Spinal cord (tissue), 9 donors: ENCODE measurements at regions not wholly inside any gene's neighbourhood (a gene's known extent, or its start where the extent isn't known, plus 50 kb on each side); places are given as distances from the start of the nearest gene placed in this dataset.
A peak's percentile ranks its signal among the peaks of the same experiment; 100 is the strongest.

ENCODE experiments used
- DNase-seq, 6 donors: peaks; one replicate each; pipeline versions ENCODE4 v3.0.0 to v3.0.0-alpha.2; 2013 to 2015; ENCODE audit warnings: low spot score in 6 of 6, low read depth in 4 of 6
- H3K27ac ChIP-seq: one replicate; pipeline ENCODE4 v1.5.1; 2013; ENCODE audit warnings: low read depth, low read length, control low read depth
- H3K27me3 ChIP-seq: one replicate; pipeline ENCODE4 v1.6.1; 2013; ENCODE audit warnings: low read length; ENCODE audit not compliant: control insufficient read depth, insufficient read depth
- H3K36me3 ChIP-seq: one replicate; pipeline ENCODE4 v1.6.1; 2013; ENCODE audit warnings: low read length; ENCODE audit not compliant: control insufficient read depth, insufficient read depth
- H3K4me1 ChIP-seq: one replicate; pipeline ENCODE4 v1.6.1; 2013; ENCODE audit warnings: low read length; ENCODE audit not compliant: control insufficient read depth, insufficient read depth
- H3K4me3 ChIP-seq: one replicate; pipeline ENCODE4 v1.5.1; 2013; ENCODE audit warnings: low read depth, low read length, control low read depth
- H3K9me3 ChIP-seq: one replicate; pipeline ENCODE4 v1.6.1; 2013; ENCODE audit warnings: low read length; ENCODE audit not compliant: control insufficient read depth, insufficient read depth
- WGBS: methylation state at CpG from one replicate; pipeline ENCODE4 v1.1.5; 2013; ENCODE audit warnings: missing lambda C conversion rate; ENCODE audit not compliant: insufficient coverage; 5-methylcytosine and 5-hydroxymethylcytosine counted together
- donor health status: healthy.

GRCh38 chr2:220510668-220511067, 883.2 kb downstream of the SLC4A3 start:
- H3K36me3 ChIP-seq = no peaks in the 10 kb centered on the region
- DNase-seq = peak in 1 of 6 donors; percentile 32

GRCh38 chr2:220512419-220512818, 885.0 kb downstream of the SLC4A3 start:
- Histone ChIP-seq H3K4me3 (no peak overlapping the region), H3K9me3 (no peaks in the 10 kb centered on the region), H3K27ac (no peak overlapping the region), H3K36me3 (no peaks in the 10 kb centered on the region), H3K4me1 (no peaks in the 10 kb centered on the region), H3K27me3 (no peaks in the 10 kb centered on the region)
- no peak for DNase-seq
- no CpG with 5 or more reads among the region's 2 CpGs for WGBS

More at GRCh38 chr2:220510668-220511067, 883.2 kb downstream of the SLC4A3 start:
- no peaks in the 10 kb centered on the region for H3K9me3 ChIP-seq
- H3K4me1 ChIP-seq = no peaks in the 10 kb centered on the region
- H3K27ac ChIP-seq = no peak overlapping the region
- WGBS = 100% methylated on average over 1 of the region's 3 CpGs
- H3K4me3 ChIP-seq = no peak overlapping the region
- no peaks in the 10 kb centered on the region for H3K27me3 ChIP-seq

GRCh38 chr2:220513573-220514288, 886.3 kb downstream of the SLC4A3 start:
- H3K9me3 ChIP-seq = no peaks in the 10 kb centered on the region
- no peak overlapping the region for H3K4me3 ChIP-seq
- no peak overlapping the region for H3K27ac ChIP-seq
- no peaks in the 10 kb centered on the region for H3K36me3 ChIP-seq
- WGBS = no CpG with 5 or more reads among the region's 2 CpGs
- no peaks in the 10 kb centered on the region for H3K4me1 ChIP-seq
- H3K27me3 ChIP-seq = no peaks in the 10 kb centered on the region
- DNase-seq = no peak

- H3K27me3 ChIP-seq = no peaks in the 10 kb centered on the region
- DNase-seq = peak in 1 of 6 donors; percentile 49
- H3K27ac ChIP-seq = no peak overlapping the region
- H3K36me3 ChIP-seq = no peaks in the 10 kb centered on the region
- H3K4me1 ChIP-seq = no peaks in the 10 kb centered on the region
- no peaks in the 10 kb centered on the region for H3K9me3 ChIP-seq
- H3K4me3 ChIP-seq = no peak overlapping the region
- 67% methylated on average over 3 of the region's 5 CpGs for WGBS
These were observed 894.1 kb downstream of the SLC4A3 start for GRCh38 chr2:220521551-220521950.

GRCh38 chr2:220528180-220528675, 900.8 kb downstream of the SLC4A3 start:
- Histone ChIP-seq H3K4me3 (no peak overlapping the region), H3K4me1 (no peaks in the 10 kb centered on the region), H3K27me3 (no peaks in the 10 kb centered on the region), H3K9me3 (no peaks in the 10 kb centered on the region), H3K27ac (no peak overlapping the region), H3K36me3 (no peaks in the 10 kb centered on the region)
- DNase-seq = no peak
- 92% methylated on average over 2 of the region's 3 CpGs for WGBS

GRCh38 chr2:220531216-220531615, 903.8 kb downstream of the SLC4A3 start:
- no peaks in the 10 kb centered on the region for H3K27me3 ChIP-seq

GRCh38 chr2:220533485-220533884, 906.1 kb downstream of the SLC4A3 start:
- Histone ChIP-seq H3K9me3 (no peaks in the 10 kb centered on the region), H3K27me3 (no peaks in the 10 kb centered on the region), H3K4me1 (no peaks in the 10 kb centered on the region), H3K36me3 (no peaks in the 10 kb centered on the region), H3K27ac (no peak overlapping the region), H3K4me3 (no peak overlapping the region)
- 88% methylated on average over 2 of the region's 2 CpGs for WGBS
- DNase-seq = no peak

More at GRCh38 chr2:220531216-220531615, 903.8 kb downstream of the SLC4A3 start:
- no peak overlapping the region for H3K4me3 ChIP-seq
- no peaks in the 10 kb centered on the region for H3K9me3 ChIP-seq
- no peak for DNase-seq
- H3K4me1 ChIP-seq = no peaks in the 10 kb centered on the region
- no peak overlapping the region for H3K27ac ChIP-seq
- no CpG with 5 or more reads among the region's 1 CpG for WGBS
- no peaks in the 10 kb centered on the region for H3K36me3 ChIP-seq

GRCh38 chr2:220539481-220539880, 912.1 kb downstream of the SLC4A3 start:
- DNase-seq = no peak
- Histone ChIP-seq H3K27ac (no peak overlapping the region), H3K27me3 (no peaks in the 10 kb centered on the region), H3K4me1 (no peaks in the 10 kb centered on the region), H3K36me3 (no peaks in the 10 kb centered on the region), H3K9me3 (no peaks in the 10 kb centered on the region), H3K4me3 (no peak overlapping the region)
- 86% methylated on average over 5 of the region's 5 CpGs for WGBS

- Histone ChIP-seq H3K27ac (no peak overlapping the region), H3K4me1 (no peaks in the 10 kb centered on the region), H3K27me3 (no peaks in the 10 kb centered on the region), H3K9me3 (no peaks in the 10 kb centered on the region), H3K36me3 (no peaks in the 10 kb centered on the region), H3K4me3 (no peak overlapping the region)
- WGBS = no CpG with 5 or more reads among the region's 1 CpG
- DNase-seq = no peak
These were observed 916.6 kb downstream of the SLC4A3 start for GRCh38 chr2:220544049-220544448.

- DNase-seq = no peak
- Histone ChIP-seq H3K27ac (no peak overlapping the region), H3K9me3 (no peaks in the 10 kb centered on the region), H3K36me3 (no peaks in the 10 kb centered on the region), H3K4me3 (no peak overlapping the region), H3K27me3 (no peaks in the 10 kb centered on the region), H3K4me1 (no peaks in the 10 kb centered on the region)
- 100% methylated on average over 1 of the region's 2 CpGs for WGBS
These were observed 923.7 kb downstream of the SLC4A3 start for GRCh38 chr2:220550995-220551700.
